ENCODE measurements at regions not wholly inside any gene's neighbourhood (a gene's known extent, or its start where the extent isn't known, plus 50 kb on each side); places are given as distances from the start of the nearest gene placed in this dataset.

DNA sequence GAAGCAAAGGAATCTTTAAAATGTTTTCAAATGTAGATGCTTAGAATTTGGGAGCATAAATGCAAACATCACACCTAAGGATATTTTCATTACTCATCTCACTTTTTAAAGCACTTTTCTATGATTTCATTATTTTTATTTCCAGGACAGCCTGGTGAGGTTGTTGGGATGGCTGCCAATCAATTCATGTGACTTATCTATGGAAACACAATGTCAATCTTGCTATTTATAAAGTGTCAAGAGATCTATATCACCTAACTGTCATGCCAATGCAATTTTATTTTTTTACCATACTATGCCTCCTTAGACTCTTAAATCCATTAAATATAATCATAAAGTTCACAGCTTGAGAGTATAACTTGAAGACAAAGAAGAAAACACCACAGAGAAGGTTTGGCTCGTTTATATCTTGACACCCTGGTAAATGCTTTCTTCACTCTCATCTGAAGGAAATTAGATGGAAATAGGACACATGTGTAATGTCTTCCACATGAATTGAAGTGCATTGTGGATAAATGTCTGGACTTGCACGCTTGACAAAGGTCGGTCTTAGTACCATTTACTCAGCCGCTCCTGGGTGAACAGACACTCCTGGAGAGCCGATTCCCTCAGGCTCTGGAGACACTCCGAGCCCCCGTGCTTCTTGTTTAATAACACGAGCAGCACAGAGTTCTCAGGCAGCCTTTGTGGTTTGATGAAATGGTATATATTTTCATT lies 425.7 kb upstream of the FAT1 start:
- no peak for DNase-seq

DNA sequence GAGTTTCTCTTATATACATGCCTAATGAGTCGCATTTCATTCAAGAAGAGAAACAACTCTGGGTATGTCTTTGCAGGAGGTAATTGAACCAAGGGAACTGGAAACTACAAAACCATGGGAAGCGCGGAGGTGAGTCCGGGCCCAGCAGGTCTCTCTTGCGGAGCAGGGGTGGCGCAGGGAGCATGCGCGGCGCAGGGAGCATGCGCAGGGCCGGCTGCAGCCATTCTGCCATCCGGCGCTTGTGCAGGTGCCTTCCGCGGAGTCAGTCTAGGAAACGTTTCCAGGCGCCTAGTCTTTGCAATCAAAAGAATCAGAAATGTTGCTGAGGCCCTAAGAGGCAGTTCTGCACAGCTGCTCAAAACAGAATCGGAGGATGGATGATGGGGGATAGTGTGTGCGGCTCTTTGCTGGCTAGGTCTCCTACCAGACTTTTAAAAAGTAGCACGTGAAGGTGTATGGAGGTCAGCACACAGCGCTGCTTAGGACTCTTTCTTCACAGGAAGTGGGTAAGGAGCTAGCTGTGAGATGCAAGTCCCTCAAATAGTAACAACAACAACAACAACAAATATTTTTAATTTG lies 433.8 kb upstream of the FAT1 start:
- DNase-seq, result no peak

DNA sequence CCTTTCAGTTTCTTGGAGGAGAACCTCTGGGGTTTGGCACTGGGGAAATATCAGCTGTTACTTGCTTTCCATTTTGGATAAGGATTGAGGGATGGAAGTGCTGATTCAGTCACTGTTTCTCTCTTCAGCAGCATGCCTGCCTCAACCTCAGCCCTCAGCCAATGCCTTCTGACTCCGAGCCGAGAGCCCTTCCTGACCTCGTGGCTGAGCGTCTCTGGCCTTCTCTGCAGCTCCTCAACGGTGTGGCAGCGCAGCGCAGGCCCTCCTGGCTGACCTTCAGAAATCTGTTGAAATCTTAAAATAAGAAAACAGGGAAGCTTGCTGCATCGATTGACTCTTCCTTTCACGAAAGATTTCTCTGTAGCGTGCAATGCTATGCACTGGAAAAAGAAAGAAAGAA lies 434.3 kb upstream of the FAT1 start:
- no peak for DNase-seq

DNA sequence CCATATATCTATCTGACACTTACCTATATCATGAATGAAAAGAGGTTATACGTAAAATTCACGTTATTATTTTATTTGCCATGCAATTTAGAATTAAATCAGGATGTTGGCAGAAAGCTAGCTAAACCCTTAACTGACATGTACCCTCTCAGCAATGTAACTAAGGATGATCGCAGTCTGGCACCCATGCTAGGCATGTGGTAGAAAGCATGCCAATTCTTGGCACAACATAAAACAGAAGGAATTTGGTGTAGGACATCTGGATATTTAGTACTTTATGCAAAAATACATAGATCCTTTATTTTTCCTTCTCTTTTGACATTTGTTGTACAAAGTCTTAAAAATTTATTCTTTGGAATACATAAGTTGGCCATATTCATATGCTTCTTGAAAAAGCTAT lies 436.8 kb upstream of the FAT1 start:
- no peak for DNase-seq

DNA sequence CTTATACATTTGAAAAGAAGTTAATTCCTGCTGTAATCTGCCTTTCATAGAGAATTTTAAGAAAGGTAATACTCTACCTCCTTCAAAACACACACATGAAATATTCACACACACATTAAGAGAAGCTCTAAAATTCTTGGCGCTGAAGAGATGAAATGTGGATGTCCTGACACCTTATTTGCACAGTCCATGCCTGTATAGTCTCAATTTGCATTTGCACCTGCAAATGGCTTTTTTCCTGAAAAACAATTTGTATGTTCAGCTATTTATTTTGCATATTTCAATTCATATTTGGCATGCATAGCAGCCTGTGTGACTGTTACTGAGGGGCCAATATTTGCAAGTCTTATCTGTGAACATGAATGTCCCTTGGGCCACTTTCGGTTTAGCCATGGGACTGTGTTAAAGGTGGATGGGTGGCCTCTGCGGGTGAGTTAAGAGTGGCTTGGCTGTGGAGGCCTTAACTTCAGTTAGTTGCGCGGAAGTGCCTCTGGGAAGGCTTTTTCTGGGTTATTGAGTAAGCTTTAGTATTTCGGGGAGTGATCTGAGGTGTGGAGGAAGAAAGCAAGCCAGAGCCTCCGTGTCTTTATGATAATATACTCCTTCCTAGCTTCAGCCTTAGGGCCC lies 443.3 kb upstream of the FAT1 start:
- DNase-seq, result no peak

DNA sequence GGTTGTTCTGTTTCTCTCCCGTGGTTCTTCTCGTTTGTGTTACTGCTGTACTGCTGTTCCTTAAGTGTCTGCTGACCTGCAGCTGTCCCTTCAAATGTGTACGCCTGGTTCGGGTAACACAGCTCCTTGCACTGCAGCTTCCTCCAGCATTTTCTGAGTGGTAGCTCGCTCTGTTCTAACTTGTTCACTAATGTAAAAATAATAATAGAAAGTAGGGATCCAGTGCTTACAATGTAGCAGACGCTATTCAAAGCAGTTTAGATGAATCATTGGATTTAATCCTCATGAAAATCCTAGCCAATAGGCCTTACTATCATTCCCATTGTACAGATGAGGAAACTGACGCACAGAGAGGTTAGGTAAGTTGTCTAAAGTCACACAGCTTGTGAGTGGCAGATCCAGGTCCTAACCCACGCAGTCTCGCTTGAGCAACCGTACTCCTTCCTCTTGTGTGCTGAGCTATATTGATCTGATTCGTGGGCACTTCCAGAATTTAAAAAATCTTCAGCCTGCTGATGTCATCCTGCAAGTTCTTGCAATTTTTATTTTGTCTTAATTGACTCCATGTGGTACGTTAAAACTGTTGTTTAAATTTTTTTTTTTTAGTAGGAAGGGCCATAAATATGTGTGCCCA lies 448.2 kb upstream of the FAT1 start:
- DNase-seq, result no peak

DNA sequence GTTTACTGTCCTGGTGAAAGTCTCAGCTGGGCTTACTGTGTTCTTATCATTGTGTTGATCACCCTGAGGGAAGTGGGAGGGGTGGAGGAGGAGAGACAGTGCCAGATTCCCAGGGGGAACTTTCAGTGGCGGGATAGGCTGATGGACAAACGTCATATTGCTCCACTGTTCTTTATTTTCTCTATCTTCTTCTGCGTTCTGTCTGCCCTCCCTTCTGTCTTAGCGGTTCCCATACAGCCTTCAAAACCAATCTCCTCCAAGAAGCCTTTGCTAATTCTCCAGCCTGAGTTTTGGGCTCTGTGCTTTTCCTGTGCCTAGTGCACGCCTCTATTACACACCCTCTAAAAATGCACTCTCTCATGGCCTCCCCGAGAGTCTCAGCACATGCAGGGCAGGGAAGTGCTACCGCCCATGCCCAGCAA lies 448.7 kb upstream of the FAT1 start:
- DNase-seq, result no peak

DNA sequence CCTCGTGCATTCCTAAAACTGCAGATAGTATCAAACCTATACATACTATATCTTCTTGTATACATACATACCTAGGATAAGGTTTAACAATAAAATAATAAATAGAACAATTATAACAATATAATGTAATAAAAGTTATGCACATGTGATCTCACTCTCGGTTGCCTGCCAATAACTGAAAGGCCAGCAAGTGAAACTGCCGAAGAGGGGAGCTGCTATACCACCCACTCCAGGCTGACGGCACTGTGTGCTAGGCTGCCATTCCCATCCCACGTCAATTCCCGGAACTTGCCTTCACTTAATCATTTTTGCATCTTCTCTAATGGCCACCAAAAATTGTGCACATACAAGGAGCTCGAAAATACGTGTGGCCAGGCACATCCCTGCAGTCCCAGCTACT lies 451.1 kb upstream of the FAT1 start:
- DNase-seq, result no peak

DNA sequence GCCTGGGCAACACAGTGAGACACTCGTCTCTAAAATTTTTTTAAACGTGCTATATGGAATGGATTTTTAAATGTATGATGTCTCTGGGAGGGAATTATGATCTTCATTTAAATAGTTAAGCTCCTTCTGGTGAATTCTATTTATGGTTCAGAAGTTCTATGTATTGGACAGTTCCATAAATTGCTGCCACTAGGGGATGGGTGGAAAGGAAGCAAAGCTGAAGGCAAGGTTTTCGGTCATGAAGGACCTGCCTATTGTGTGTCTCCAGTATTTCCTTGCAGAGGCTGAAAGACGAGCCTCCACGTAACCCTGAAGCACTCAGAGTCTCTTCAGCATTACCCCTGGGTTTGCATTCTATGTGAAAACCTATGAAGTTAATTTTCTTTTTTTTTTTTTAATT lies 451.5 kb upstream of the FAT1 start:
- DNase-seq, result no peak

DNA sequence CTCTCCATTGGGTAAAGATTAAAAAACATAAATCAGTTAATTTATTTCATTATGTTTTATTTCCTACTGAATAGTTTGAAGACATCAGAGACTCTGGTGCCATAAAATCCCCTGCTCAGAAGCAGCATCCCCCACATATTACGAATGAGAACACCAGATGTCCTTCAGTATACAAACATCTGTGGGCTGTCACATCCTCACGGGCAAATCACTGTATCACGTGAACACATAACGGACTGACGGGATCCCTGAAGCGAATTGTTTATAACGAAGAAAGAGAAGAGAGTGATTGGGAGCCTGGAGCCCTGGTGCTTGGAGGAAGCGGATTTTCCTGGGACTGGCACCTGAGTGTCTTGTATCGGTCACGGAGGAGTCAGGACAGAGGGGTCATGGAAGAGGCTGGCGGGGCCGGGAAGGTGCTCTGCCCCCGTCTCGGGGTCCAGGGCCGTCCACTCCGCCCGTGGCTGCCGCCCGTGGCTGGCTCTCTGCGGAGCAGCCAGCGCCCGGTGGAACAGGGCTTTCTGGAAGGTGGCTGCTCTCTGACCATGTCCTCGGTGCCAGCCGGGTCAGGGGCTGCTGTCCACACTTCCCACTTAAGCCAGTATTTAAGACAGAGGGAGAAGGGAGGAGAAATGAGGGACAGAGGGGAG lies 452.7 kb upstream of the FAT1 start:
- no peak for DNase-seq

DNA sequence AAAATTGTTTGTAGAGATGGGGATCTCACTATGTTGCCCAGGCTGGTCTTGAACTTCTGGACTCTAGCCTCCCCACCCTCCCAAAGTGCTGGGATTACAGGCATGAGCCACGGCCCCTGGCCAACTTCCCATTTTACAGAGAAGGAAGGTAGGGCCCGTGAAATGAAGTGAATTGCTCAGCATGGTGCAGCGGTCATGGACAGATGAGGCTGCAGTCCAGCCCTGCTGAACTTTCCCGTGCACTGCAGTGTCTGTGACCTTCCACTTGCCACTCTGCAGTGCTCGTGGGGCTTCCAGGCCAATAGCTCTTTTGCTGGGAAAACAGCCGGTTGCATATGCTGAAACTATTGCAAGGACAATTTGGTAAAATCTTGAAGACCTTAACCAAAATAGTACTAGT lies 454.4 kb upstream of the FAT1 start:
- no peak for DNase-seq

DNA sequence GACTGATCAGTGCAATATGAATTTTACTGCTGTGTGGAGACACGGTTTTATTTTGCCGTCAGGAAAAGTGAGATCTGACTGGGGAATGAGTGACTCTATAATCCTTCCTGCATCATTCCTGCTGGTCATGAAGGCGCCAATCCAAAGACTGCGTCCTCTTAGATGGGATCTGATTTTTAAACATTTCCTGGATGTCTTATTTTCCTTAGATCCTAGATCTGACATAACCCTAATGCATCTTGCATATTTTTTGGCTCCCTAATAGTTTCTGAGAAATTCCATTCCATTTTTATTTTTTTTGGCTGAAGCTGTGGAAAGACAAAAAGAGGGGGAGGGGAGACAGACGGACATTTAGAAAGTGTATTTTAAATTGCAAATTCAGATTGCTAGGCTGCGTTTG lies 454.9 kb upstream of the FAT1 start:
- DNase-seq, result no peak

DNA sequence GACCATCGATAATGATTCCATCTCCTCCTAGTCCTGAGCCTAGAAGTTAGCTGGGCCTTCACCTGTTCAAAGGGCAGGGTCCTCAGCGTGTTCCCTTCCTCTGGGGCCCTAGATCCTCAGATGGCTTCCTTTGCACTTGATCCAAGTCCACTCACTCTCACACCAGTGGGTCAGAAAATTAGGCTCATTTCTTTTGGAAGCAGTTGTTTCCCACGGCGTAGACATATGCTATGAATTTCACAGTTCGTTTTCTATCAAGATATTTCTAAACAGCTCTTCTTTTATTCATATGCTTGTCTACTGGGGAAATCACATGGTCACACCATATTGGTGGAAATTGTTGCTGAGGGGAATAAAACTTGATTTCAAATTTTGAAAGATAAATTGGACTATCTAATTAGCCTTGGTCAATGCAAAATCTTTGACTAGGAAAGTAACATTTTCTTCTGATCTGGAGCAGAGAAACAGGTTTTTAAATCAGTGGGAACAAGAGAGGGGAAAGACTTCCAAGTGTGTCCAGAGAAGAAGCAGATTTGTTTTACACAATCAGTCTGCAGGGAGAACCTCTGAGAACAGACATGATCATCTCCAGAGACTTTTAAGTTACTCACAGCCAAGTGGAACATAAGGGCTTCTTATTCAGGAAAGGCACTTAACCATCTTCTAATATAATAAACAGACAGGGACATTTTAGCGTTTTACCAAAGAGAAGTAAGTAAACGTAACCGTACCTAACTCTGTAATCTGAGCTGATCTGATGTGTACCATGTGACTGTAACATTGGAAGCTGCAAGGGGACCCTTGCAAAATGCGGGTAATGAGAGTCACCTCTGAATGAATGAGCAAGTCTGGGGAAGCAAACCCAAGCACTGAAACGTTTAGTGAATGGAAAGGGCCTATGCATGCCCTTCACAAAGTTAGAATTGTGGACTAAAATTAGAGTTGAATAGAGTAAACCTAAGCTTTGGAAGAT lies 455.7 kb upstream of the FAT1 start:
- DNase-seq, result no peak

DNA sequence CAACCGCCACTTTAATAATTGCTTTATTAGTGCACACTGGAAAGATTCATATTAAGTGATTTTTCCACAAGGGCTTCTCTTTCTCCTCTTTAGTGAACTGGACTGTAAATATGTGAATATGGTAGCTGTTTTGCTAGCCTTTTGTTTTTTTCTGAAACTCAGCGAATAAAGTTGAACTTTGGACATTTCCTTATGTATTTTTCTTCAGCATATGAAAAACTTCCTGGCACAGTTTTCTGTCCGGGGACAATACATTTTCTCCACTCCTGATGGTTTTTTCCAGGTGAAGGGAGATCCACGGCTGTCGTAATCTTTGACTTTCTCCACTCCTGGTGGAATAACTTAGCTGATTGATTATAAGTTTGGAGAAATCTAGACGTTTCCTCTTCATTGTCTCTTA lies 457.4 kb upstream of the FAT1 start:
- no peak for DNase-seq

DNA sequence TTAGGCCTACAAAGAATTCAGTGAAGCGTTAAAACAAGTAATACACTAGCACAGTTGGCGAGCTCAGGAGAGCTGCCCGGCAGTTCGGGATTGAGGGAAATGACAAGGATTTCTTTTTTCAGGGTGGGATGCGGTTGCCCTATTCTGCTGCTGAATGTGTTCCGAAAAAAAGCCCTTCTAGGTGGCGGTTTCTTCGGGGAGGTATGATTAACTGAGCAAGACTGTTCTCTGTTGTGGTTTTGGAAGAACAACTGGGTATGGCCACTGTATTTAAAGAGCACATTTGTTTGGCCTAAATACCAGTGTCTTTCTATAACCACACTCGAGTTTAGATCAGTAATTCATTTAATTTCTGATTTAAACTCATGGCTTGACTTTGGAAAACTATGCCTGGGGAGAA lies 459.7 kb upstream of the FAT1 start:
- no peak for DNase-seq

DNA sequence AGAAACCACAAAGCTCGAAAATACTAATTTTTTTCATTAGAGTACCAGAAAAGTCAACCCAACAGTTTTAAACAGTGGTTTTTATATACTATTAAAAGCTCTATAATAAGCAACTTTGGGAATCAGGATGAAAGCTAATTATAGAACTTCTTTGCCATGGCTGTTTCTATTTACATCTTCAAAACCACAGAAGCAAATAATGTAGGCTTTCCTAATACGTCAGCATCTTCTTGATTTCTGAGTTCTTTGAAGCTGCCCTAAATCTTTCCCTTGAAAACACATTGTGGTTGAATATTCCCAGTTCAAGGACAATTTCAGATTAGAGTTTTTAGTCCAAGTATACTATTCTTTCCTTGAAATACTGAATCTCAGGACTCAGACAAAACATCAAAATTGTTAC lies 460.2 kb upstream of the FAT1 start:
- DNase-seq, result no peak

DNA sequence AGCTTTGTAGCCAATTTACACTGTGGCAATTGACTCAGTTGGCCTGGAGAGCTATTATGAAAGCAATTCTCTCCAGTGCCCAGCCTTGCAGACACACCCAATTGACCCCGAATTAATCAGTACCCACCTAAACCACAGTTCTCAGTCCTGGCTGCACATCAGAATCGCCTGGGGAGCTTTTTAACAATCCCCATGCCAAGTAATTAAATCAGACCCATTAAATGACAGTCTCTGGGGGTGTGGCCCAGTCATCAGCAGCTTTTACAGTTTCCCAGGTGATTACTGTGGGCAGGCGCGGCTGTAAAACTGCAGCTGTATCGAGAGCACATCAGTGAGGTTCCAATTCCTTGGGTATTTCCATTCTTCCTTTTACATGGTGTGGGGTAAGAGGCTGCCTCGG lies 460.9 kb upstream of the FAT1 start:
- no peak for DNase-seq

DNA sequence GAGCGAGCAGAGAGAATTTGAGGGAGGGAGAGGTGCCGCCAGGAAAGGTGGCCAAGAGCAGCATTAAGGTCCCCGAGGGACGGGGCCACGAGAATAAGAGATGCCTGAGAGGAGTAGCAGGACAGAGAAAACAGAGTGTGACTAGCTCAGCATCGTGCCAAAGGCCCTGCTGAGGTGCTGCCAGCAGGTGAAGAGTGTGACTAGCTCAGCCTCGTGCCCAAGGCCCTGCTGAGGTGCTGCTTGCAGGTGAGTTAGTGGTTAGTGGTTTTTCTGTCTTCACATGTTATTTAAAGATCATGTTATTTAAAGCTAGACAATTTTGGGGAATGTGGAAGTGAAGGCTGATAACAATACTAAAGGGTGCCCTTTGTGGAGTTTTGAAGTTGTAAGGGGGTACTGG lies 464.5 kb upstream of the FAT1 start:
- no peak for DNase-seq

DNA sequence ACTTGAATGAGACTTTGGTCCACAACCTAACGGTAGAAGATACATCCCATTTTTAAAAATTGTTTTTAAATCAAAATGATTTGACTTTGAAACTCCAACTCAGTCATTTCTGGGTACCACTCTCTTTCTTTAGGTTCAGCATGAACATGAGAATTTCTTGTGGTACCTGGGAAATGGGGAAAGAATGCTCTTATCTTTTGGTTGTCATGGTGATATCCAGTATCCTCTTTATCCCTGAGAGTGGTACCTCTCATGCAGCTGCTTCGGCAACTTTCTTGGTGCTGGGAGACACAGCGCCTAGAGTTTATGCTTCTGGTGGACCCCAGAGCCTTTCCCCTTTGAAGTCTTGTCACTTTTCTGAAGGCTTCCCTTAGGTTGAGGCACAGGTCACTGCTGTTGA lies 465.1 kb upstream of the FAT1 start:
- DNase-seq, result no peak

DNA sequence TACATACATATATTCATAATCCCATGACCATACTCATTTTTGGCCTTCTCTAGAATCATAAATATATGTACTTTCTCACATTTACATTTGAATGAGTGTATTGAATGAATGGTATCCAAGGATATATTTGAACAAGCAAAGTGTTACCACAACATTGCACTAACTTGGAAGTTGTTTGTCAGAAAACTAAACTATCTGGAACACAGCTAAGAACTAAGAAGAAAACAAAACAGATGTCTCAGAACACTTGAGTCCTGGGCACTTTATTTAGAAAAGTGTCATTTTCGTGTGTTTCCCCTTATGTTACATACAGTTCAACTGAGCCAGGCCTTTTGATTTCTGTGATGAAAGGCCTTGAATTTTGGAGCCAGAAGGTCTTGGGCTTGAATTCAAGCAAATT lies 466.7 kb upstream of the FAT1 start:
- no peak for DNase-seq

DNA sequence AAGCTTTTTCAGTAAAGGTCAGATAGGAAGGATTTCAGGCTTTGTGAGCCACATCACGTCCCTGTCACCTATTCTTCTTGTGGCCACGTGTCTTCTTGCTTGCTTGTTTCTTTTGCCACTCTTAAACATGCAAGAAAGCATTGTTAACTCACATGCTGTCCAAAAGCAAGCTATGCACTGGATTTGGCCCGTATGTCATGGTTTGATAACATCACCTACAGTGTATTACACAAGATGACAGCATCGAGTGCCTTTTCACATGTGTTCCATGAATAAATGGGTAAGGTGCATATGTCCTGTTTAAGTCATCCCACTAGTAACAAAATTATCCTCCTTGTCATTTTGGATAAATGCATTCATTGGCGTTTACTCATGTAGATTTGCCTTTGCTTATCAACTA lies 468.0 kb upstream of the FAT1 start:
- DNase-seq, result no peak

DNA sequence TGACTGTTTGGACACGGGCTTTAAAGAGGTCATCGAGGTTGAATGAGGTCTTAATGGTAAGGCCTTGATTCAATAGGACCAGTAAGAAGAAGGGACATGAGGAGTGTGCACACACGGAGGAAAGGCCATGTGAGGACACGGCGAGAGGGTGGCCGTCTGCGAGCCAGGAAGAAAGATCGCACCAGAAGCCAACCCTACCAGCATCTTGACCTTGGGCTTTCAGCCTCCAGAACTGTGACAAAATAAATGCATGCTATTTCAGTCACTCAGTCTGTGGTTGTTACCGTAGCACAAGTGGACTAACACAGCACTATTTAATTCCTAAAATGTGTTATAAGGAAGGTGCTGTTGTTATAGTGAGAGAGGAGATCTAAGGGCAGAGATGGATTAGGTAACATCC lies 468.6 kb upstream of the FAT1 start:
- DNase-seq, result no peak

DNA sequence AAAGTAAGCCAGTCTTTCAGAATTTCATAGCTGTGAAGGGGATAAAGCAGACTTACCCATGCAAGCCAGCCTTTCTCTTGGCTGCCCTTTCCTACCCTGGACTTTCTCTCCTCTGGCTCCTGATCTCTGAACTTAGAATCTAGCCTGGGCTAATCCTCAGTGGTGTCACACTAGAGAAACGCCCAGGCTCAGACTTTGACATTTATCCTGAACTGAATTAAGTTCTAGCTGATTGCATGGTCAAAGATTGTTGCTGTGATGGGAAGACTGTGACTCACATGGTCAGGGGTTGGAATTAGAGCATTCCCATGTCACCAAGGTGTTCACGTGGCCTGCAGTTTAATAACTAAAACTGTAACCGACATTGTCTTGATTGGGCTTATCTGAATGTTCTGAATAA lies 469.5 kb upstream of the FAT1 start:
- no peak for DNase-seq

All from DMS 273 treated with DMSO at 0.1 percent for 48 hours (cell line).